ENCODE measurements at regions not wholly inside any gene's neighbourhood (a gene's known extent, or its start where the extent isn't known, plus 50 kb on each side); places are given as distances from the start of the nearest gene placed in this dataset.

DNA sequence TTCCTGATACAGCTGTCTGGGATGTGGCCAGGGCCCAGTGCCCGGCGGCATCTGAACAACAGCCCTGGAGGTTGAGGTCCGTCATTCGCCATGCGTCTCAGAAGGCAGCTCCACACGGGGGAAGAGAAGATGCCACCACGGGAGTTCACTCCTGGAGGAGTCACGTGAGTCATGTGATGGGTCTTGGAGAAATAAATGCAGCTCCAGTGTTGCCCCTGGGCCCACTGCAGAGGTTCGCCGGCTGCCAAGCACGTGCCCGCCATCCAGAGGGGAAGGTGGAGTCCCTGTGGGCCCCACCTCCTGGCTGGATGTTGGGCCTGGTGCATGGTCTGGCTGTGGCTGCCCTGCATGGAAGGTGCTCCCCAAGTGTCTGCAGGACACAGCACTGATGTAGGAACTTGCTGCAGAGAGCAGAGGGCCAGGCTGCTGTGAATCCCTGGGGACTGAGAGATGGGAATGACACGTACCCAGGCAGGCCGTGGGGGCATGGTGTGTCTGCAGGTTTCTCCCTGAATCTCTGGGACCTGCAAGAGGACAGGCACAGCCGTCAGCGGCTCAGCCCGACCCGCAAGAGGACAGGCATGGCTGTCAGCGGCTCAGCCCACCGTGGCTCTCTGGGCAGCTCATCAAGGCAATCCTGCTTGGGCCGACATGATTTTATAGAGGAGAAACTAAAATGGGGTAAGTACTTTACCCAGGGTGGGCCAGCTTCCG is 418.3 kb upstream of the IRX4 start:
- TF ChIP-seq CTCF (IDR thresholded peaks at IDR 0.05; ENCODE audit: low read length), result no peak
- TF ChIP-seq EZH2 (IDR thresholded peaks at IDR 0.05; ENCODE audit: borderline replicate concordance, low read length), result no peak

All from OCI-LY1 (cell line).